GM12892 (cell line): ENCODE measurements at regions not wholly inside any gene's neighbourhood (a gene's known extent, or its start where the extent isn't known, plus 50 kb on each side); places are given as distances from the start of the nearest gene placed in this dataset.

Experiments
- POLR2A ChIP-seq: IDR thresholded peaks from 2 replicates; pipeline ENCODE4 v1.6.1; 2011; ENCODE audit warnings: low read depth, low read length, control low read depth
- POLR2AphosphoS5 ChIP-seq: IDR thresholded peaks from 2 replicates; pipeline ENCODE4 v1.6.1; 2011; ENCODE audit warnings: low read depth, low read length, control low read depth

GRCh38 chr13:40334031-40334430 lies 332.4 kb downstream of the FOXO1 start:
- TF ChIP-seq POLR2A (no peak), POLR2AphosphoS5 (no peak)
